ENCODE measurements at regions not wholly inside any gene's neighbourhood (a gene's known extent, or its start where the extent isn't known, plus 50 kb on each side); places are given as distances from the start of the nearest gene placed in this dataset.

DNA sequence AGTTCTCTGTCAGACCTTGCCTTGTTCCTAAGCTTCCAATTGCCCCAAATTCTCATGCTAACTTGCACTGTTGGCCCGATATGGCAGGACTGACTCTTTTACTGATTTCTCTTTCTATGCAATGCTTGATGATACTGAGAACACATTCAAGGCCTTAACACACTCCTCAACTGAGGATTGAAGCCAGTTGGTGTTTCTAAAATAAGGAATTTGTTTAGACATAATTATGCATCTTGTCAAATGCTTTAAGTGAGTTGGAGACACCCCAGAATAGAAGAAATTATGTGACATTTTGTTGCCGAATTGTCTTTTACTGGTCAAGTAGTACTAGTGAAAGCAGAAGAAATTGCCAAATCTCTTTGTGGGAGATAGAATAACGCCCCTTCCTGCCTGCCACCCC lies 60.0 kb upstream of the THSD7B start:
- H3K9me3 Mint-ChIP-seq: peaks cover 3% of the 10 kb centered on the region
- Histone ChIP-seq H3K9ac (ENCODE audit: extremely low read depth, low read length, poor library complexity, severe bottlenecking) (no peak overlapping the region), H3K27me3 (ENCODE audit: control insufficient read depth, insufficient read depth, low read length, poor library complexity, severe bottlenecking) (peaks cover 28% of the 10 kb centered on the region), H3K27ac (ENCODE audit: low read depth, low read length) (no peak overlapping the region), H3K9me3 (ENCODE audit: control insufficient read depth, low read length) (no peaks in the 10 kb centered on the region), H3K4me1 (ENCODE audit: control insufficient read depth, insufficient read depth, low read length) (no peaks in the 10 kb centered on the region), H3K4me3 (ENCODE audit: low read length) (no peak overlapping the region), H3K36me3 (ENCODE audit: control insufficient read depth, insufficient read depth, low read length) (no peaks in the 10 kb centered on the region)
- H3K4me3 Mint-ChIP-seq: no peak overlapping the region
- no peak overlapping the region for H3K27ac Mint-ChIP-seq
- TF ChIP-seq, protein P1, sequence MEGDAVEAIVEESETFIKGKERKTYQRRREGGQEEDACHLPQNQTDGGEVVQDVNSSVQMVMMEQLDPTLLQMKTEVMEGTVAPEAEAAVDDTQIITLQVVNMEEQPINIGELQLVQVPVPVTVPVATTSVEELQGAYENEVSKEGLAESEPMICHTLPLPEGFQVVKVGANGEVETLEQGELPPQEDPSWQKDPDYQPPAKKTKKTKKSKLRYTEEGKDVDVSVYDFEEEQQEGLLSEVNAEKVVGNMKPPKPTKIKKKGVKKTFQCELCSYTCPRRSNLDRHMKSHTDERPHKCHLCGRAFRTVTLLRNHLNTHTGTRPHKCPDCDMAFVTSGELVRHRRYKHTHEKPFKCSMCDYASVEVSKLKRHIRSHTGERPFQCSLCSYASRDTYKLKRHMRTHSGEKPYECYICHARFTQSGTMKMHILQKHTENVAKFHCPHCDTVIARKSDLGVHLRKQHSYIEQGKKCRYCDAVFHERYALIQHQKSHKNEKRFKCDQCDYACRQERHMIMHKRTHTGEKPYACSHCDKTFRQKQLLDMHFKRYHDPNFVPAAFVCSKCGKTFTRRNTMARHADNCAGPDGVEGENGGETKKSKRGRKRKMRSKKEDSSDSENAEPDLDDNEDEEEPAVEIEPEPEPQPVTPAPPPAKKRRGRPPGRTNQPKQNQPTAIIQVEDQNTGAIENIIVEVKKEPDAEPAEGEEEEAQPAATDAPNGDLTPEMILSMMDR (conservative IDR thresholded peaks at IDR 0.05): no peak
- H3K36me3 Mint-ChIP-seq (ENCODE audit: low read depth): no peaks in the 10 kb centered on the region
- H3K4me1 Mint-ChIP-seq: no peaks in the 10 kb centered on the region
- H3K27me3 Mint-ChIP-seq (ENCODE audit: insufficient read depth): peaks cover 15% of the 10 kb centered on the region
- no peak for DNase-seq
- 65 to 87% methylated on average over 3 of the region's 3 CpGs for WGBS, 2 experiments (ENCODE audit: insufficient coverage in 1 of 2, insufficient read length in 1 of 2)

DNA sequence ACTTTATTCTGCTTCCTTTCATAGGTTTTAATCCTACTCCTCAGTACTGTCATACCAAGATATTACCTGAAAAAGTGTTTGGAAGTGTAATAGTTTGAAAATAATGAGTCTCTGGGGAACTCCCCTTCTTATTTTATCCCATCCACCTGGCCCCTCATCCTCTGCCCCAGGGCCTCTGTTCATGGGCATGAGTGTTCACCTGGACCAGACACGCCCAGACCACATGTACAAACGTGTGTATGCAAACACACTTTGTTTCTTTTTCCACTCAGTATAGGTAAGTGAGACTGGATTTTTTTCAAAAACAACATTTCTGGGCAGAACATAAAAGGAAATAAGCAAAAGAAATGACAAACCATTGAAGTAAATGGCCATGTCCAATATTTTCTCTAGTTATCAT lies 62.1 kb upstream of the THSD7B start:
- no peak overlapping the region for H3K4me3 Mint-ChIP-seq
- H3K27ac Mint-ChIP-seq: no peak overlapping the region
- no peaks in the 10 kb centered on the region for H3K36me3 Mint-ChIP-seq (ENCODE audit: low read depth)
- H3K4me1 Mint-ChIP-seq: no peaks in the 10 kb centered on the region
- H3K27ac ChIP-seq (ENCODE audit: low read depth, low read length): no peak overlapping the region
- peaks cover 14% of the 10 kb centered on the region for H3K27me3 Mint-ChIP-seq (ENCODE audit: insufficient read depth)
- TF ChIP-seq, protein P1 (conservative IDR thresholded peaks at IDR 0.05): no peak
- H3K4me3 ChIP-seq (ENCODE audit: low read length): no peak overlapping the region
- H3K4me1 ChIP-seq (ENCODE audit: control insufficient read depth, insufficient read depth, low read length): no peaks in the 10 kb centered on the region
- WGBS, 2 experiments (ENCODE audit: insufficient coverage in 1 of 2, insufficient read length in 1 of 2): 81 to 94% methylated on average over 2 of the region's 2 CpGs
- no peak for DNase-seq
- peaks cover 11% of the 10 kb centered on the region for H3K9me3 ChIP-seq (ENCODE audit: control insufficient read depth, low read length)
- peaks cover 28% of the 10 kb centered on the region for H3K27me3 ChIP-seq (ENCODE audit: control insufficient read depth, insufficient read depth, low read length, poor library complexity, severe bottlenecking)
- H3K9ac ChIP-seq (ENCODE audit: extremely low read depth, low read length, poor library complexity, severe bottlenecking): no peak overlapping the region
- H3K36me3 ChIP-seq (ENCODE audit: control insufficient read depth, insufficient read depth, low read length): no peaks in the 10 kb centered on the region
- H3K9me3 Mint-ChIP-seq: peaks cover 8% of the 10 kb centered on the region

DNA sequence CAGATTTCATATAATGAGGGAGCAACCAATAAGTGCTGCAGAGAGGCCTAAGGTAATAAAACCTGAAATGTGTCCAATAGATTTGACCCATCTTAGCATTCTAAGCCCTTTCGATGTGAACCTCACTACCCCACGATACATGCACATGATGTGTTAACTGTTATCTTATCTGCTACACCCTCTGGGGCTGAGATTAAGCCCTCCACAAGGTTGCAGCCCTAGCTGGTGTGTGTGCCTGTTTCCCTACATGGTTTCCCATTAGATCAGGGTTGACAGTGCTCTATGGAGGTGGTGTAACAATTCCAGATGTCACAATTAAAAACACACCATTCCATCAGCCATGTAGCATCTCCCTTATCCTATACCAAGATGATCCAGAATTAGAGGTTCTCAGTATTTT lies 68.9 kb upstream of the THSD7B start:
- no peak overlapping the region for H3K9ac ChIP-seq (ENCODE audit: extremely low read depth, low read length, poor library complexity, severe bottlenecking)
- no peaks in the 10 kb centered on the region for H3K36me3 ChIP-seq (ENCODE audit: control insufficient read depth, insufficient read depth, low read length)
- Mint-ChIP-seq H3K27ac (no peak overlapping the region), H3K4me3 (no peak overlapping the region), H3K9me3 (peaks cover 8% of the 10 kb centered on the region), H3K27me3 (ENCODE audit: insufficient read depth) (peaks cover 7% of the 10 kb centered on the region), H3K4me1 (peaks cover 15% of the 10 kb centered on the region), H3K36me3 (ENCODE audit: low read depth) (no peaks in the 10 kb centered on the region)
- H3K4me3 ChIP-seq (ENCODE audit: low read length): no peak overlapping the region
- H3K27ac ChIP-seq (ENCODE audit: low read depth, low read length): no peak overlapping the region
- TF ChIP-seq, protein P1 (conservative IDR thresholded peaks at IDR 0.05): no peak
- H3K4me1 ChIP-seq (ENCODE audit: control insufficient read depth, insufficient read depth, low read length): peaks cover 2% of the 10 kb centered on the region
- DNase-seq: no peak
- peaks cover 11% of the 10 kb centered on the region for H3K9me3 ChIP-seq (ENCODE audit: control insufficient read depth, low read length)
- WGBS, 2 experiments (ENCODE audit: insufficient coverage in 1 of 2, insufficient read length in 1 of 2): 79 to 85% methylated on average over 2 of the region's 2 CpGs
- no peaks in the 10 kb centered on the region for H3K27me3 ChIP-seq (ENCODE audit: control insufficient read depth, insufficient read depth, low read length, poor library complexity, severe bottlenecking)
